ENCODE measurements at regions not wholly inside any gene's neighbourhood (a gene's known extent, or its start where the extent isn't known, plus 50 kb on each side); places are given as distances from the start of the nearest gene placed in this dataset.

GRCh38 chr3:40996827-40997710 is 202.2 kb upstream of the CTNNB1 start:
- no peaks in the 10 kb centered on the region for H3K4me1 Mint-ChIP-seq
- no peaks in the 10 kb centered on the region for H3K9me3 Mint-ChIP-seq
- DNase-seq (no peak), ATAC-seq (ENCODE audit: low read depth) (no peak)
- no peaks in the 10 kb centered on the region for H3K27me3 Mint-ChIP-seq
- intact Hi-C loops (cut with micrococcal nuclease): no loop called here
- no peak overlapping the region for H3K27ac Mint-ChIP-seq
- POLR2A ChIA-PET: no interaction called here
- H3K36me3 Mint-ChIP-seq (ENCODE audit: low read depth): no peaks in the 10 kb centered on the region
- no peak overlapping the region for H3K4me3 Mint-ChIP-seq
- CTCF ChIA-PET: no interaction called here
- TF ChIP-seq CTCF (IDR thresholded peaks at IDR 0.05): no peak

DNA sequence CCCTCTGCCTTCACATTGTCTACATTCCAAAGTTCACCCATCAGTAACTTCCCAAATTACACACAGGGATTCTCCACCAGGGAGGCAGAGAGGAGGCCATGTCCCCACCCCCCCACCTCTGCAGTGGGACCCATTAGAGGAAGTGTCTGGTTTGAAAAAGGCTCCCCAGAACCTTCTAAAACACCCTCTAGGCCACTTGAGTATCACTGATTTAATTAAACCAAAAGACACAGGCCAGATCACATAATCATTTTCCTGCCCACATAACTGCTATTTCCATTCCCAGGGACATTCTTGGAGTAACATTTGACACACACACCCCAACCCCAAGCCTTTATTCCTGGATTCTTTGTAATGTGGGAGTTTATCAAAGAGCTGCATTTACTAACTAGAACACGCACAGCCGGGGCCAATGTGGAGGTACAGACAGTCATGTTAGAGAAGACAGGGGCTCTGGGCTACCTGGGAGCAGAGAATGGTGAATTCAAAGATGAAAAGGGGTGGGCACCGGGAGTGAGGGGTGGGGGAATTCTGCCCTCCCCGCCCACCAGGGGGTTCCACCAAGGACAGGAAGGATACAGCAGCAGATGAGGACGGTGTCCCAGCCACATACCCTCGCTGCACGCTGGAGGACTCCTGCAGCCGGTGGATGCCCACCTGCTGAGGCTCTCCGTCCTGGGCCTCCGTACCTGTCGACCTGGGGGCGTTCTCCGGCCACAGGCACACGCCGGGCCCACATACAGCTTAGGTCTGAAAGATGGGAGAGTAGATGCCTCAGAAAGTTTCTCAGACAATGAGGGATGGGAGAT is 201.4 kb upstream of the CTNNB1 start:
- CTCF ChIA-PET: no interaction called here
- POLR2A ChIA-PET: no interaction called here
- DNase-seq (no peak), ATAC-seq (ENCODE audit: low read depth) (no peak)
- no peaks in the 10 kb centered on the region for H3K4me1 Mint-ChIP-seq
- H3K27ac Mint-ChIP-seq: no peak overlapping the region
- TF ChIP-seq CTCF (IDR thresholded peaks at IDR 0.05): no peak
- H3K9me3 Mint-ChIP-seq: no peaks in the 10 kb centered on the region
- no peaks in the 10 kb centered on the region for H3K27me3 Mint-ChIP-seq
- H3K4me3 Mint-ChIP-seq: no peak overlapping the region
- intact Hi-C loops (cut with micrococcal nuclease): no loop called here
- no peaks in the 10 kb centered on the region for H3K36me3 Mint-ChIP-seq (ENCODE audit: low read depth)

GRCh38 chr3:40999682-41000081 is 199.6 kb upstream of the CTNNB1 start:
- no peak for ATAC-seq (ENCODE audit: low read depth)
- ChIA-PET POLR2A (no interaction called here), CTCF (no interaction called here)
- H3K27ac Mint-ChIP-seq: no peak overlapping the region
- no peaks in the 10 kb centered on the region for H3K36me3 Mint-ChIP-seq (ENCODE audit: low read depth)
- peaks cover 1% of the 10 kb centered on the region for H3K27me3 Mint-ChIP-seq
- no peaks in the 10 kb centered on the region for H3K9me3 Mint-ChIP-seq
- no peak for DNase-seq
- no peaks in the 10 kb centered on the region for H3K4me1 Mint-ChIP-seq
- H3K4me3 Mint-ChIP-seq: no peak overlapping the region
- no peak for TF ChIP-seq CTCF (IDR thresholded peaks at IDR 0.05)
- intact Hi-C loops (cut with micrococcal nuclease): no loop called here

DNA sequence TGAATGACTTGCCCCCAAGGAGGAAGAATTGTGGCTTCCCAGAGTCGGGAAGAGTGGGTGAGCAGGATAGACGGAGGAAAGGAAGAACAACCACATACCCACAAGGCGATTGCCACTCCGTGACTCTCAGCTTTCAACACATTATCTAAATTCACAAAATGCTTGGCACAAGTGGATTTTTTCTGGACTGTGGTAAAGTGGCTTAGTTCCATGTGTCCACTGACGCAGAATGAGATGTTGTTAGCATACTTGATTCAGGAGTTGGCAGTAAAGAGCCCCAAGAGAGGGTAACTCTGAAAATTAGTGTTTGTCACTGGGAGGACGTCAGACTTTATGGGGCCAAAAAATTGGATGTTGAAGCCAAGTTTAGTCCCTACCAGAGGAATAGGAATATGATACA is 198.8 kb upstream of the CTNNB1 start:
- H3K9me3 Mint-ChIP-seq: no peaks in the 10 kb centered on the region
- POLR2A ChIA-PET: no interaction called here
- no peaks in the 10 kb centered on the region for H3K36me3 Mint-ChIP-seq (ENCODE audit: low read depth)

More for the DNA sequence above, 198.8 kb upstream of the CTNNB1 start:
- peaks cover 1% of the 10 kb centered on the region for H3K27me3 Mint-ChIP-seq
- H3K4me1 Mint-ChIP-seq: no peaks in the 10 kb centered on the region
- CTCF ChIA-PET: no interaction called here
- no peak overlapping the region for H3K27ac Mint-ChIP-seq
- H3K4me3 Mint-ChIP-seq: no peak overlapping the region
- no peak for DNase-seq
- intact Hi-C loops (cut with micrococcal nuclease): no loop called here
- no peak for ATAC-seq (ENCODE audit: low read depth)
- TF ChIP-seq CTCF (IDR thresholded peaks at IDR 0.05): no peak
